GM10248 (cell line): ENCODE measurements at regions not wholly inside any gene's neighbourhood (a gene's known extent, or its start where the extent isn't known, plus 50 kb on each side); places are given as distances from the start of the nearest gene placed in this dataset.
"Not testable (repeated sequence)": the region's sequence is repeated elsewhere in the genome, so short reads cannot be mapped to it uniquely, and the experiment has no call there.

Experiments used
- CTCF ChIA-PET: fragments of 300-600 bp; sonication (Branson Sonifier 250); formaldehyde crosslinking; extraction: SDS; loops from one replicate; lab custom pipeline; 2021; ENCODE audit warnings: antibody characterized with exemption; lab: Yijun Ruan, JAX
- POLR2A ChIA-PET: fragments of 350-650 bp; sonication (Branson Sonifier 250); formaldehyde crosslinking; extraction: SDS; loops from one replicate; lab custom pipeline; 2020; ENCODE audit warnings: antibody characterized with exemption; lab: Yijun Ruan, JAX
- DNase-seq: peaks from one replicate; pipeline ENCODE4 v3.0.0; 2012; ENCODE audit errors: extremely low spot score
- CTCF ChIP-seq: IDR thresholded peaks from 2 replicates; pipeline ENCODE4 v1.5.1; 2012; ENCODE audit warnings: mild to moderate bottlenecking, low read depth; ENCODE audit errors: extremely low read depth, missing control alignments, control extremely low read depth

- no peak for TF ChIP-seq CTCF
- ChIA-PET CTCF (no interaction called here), POLR2A (no interaction called here)
- DNase-seq: no peak
These were observed 73.1 kb upstream of the GAS1 start for GRCh38 chr9:87020169-87020950.

- TF ChIP-seq CTCF: no peak
- ChIA-PET POLR2A (no interaction called here), CTCF (interaction anchor here (1.1 kb wide), 1 partner anchor 45 kb away, joined by 3 read pairs; no protein-coding TSS in a partner anchor)
- no peak for DNase-seq
These were observed 74.9 kb upstream of the GAS1 start for GRCh38 chr9:87022178-87022577.

- CTCF ChIA-PET: no interaction called here
- TF ChIP-seq CTCF: no peak
- DNase-seq: no peak
- POLR2A ChIA-PET: no interaction called here
These were observed 78.9 kb upstream of the GAS1 start for GRCh38 chr9:87026204-87026603.

- DNase-seq, CTCF ChIA-PET, POLR2A ChIA-PET: not testable (repeated sequence)
These were observed 81.5 kb upstream of the GAS1 start for GRCh38 chr9:87028836-87029235.

GRCh38 chr9:87029905-87030304 lies 82.6 kb upstream of the GAS1 start:
- ChIA-PET POLR2A (no interaction called here), CTCF (no interaction called here)
- DNase-seq: no peak
- no peak for TF ChIP-seq CTCF

- POLR2A ChIA-PET: no interaction called here
- no peak for TF ChIP-seq CTCF
- CTCF ChIA-PET: interaction anchor here (0.6 kb wide), 1 partner anchor 11 kb away, joined by 3 read pairs; no protein-coding TSS in a partner anchor
- no peak for DNase-seq
These were observed 87.5 kb upstream of the GAS1 start for GRCh38 chr9:87034841-87035240.

GRCh38 chr9:87035879-87036278 lies 88.6 kb upstream of the GAS1 start:
- no peak for DNase-seq
- TF ChIP-seq CTCF: no peak
- POLR2A ChIA-PET: no interaction called here
- CTCF ChIA-PET: interaction anchor here (1.1 kb wide), 1 partner anchor 8 kb away, joined by 3 read pairs; no protein-coding TSS in a partner anchor
